Mesendoderm (in vitro differentiated cells): ENCODE measurements at regions not wholly inside any gene's neighbourhood (a gene's known extent, or its start where the extent isn't known, plus 50 kb on each side); places are given as distances from the start of the nearest gene placed in this dataset.
A peak's percentile ranks its signal among the peaks of the same experiment; 100 is the strongest.

Source experiments
- DNase-seq: peaks from one replicate; pipeline ENCODE4 v3.0.0; 2013
- H2AK5ac ChIP-seq: 2 replicates; pipeline ENCODE4 v1.6.1; 2013; ENCODE audit warnings: low read length, inconsistent platforms
- H2BK120ac ChIP-seq: 2 replicates; pipeline ENCODE4 v1.6.1; 2013; ENCODE audit warnings: low read depth, mild to moderate bottlenecking, low read length, moderate library complexity, mixed read lengths
- H2BK15ac ChIP-seq: replicated peaks from 2 replicates; pipeline ENCODE4 v1.6.1; 2013; ENCODE audit warnings: low read depth, mild to moderate bottlenecking, moderate library complexity
- H2BK5ac ChIP-seq: 2 replicates; pipeline ENCODE4 v1.6.1; 2013; ENCODE audit warnings: low read length, inconsistent platforms
- H3K18ac ChIP-seq: 2 replicates; pipeline ENCODE4 v1.6.1; 2013; ENCODE audit warnings: mild to moderate bottlenecking, low read length, mixed read lengths
- H3K23ac ChIP-seq: one replicate; pipeline ENCODE4 v1.6.1; 2013; ENCODE audit warnings: low read length
- H3K27ac ChIP-seq: 2 replicates; pipeline ENCODE4 v1.5.1; 2013; ENCODE audit warnings: low read depth, mild to moderate bottlenecking, inconsistent platforms, low read length, moderate library complexity
- H3K27me3 ChIP-seq: 2 replicates; pipeline ENCODE4 v1.6.1; 2013; ENCODE audit warnings: low read length, control low read depth, mild to moderate bottlenecking, inconsistent platforms; ENCODE audit not compliant: insufficient read depth, poor library complexity
- H3K36me3 ChIP-seq: 2 replicates; pipeline ENCODE4 v1.6.1; 2013; ENCODE audit warnings: low read length, inconsistent platforms; ENCODE audit not compliant: control insufficient read depth, insufficient read depth
- H3K4ac ChIP-seq: one replicate; pipeline ENCODE4 v1.6.1; 2013; ENCODE audit warnings: low read depth, mild to moderate bottlenecking, low read length, moderate library complexity
- H3K4me1 ChIP-seq: 2 replicates; pipeline ENCODE4 v1.6.1; 2013; ENCODE audit warnings: low read depth, low read length, inconsistent platforms; ENCODE audit not compliant: control insufficient read depth
- H3K4me2 ChIP-seq: 2 replicates; pipeline ENCODE4 v1.6.1; 2013; ENCODE audit warnings: low read length
- H3K4me3 ChIP-seq: 2 replicates; pipeline ENCODE4 v1.5.1; 2013; ENCODE audit warnings: mild to moderate bottlenecking, low read length
- H3K56ac ChIP-seq: one replicate; pipeline ENCODE4 v1.6.1; 2013; ENCODE audit warnings: low read length
- H3K79me1 ChIP-seq: 2 replicates; pipeline ENCODE4 v1.6.1; 2013; ENCODE audit warnings: low read length, inconsistent platforms
- H3K79me2 ChIP-seq: 2 replicates; pipeline ENCODE4 v1.6.1; 2013; ENCODE audit warnings: mild to moderate bottlenecking, low read length; ENCODE audit not compliant: control insufficient read depth, insufficient read depth
- H3K9ac ChIP-seq: 2 replicates; pipeline ENCODE4 v1.6.1; 2013; ENCODE audit warnings: low read length, inconsistent platforms
- H4K5ac ChIP-seq: one replicate; pipeline ENCODE4 v1.6.1; 2013; ENCODE audit warnings: low read length
- H4K8ac ChIP-seq: one replicate; pipeline ENCODE4 v1.6.1; 2013; ENCODE audit warnings: low read depth, mild to moderate bottlenecking, control low read depth, low read length, moderate library complexity
- WGBS: extraction: QIAGEN DNeasy Blood & Tissue Kit; methylation state at CpG from one replicate; pipeline ENCODE4 v1.1.7; 2013; ENCODE audit warnings: low lambda C conversion rate, missing lambda C conversion rate; ENCODE audit not compliant: insufficient coverage; ENCODE audit errors: extremely low coverage; 5-methylcytosine and 5-hydroxymethylcytosine counted together

DNA sequence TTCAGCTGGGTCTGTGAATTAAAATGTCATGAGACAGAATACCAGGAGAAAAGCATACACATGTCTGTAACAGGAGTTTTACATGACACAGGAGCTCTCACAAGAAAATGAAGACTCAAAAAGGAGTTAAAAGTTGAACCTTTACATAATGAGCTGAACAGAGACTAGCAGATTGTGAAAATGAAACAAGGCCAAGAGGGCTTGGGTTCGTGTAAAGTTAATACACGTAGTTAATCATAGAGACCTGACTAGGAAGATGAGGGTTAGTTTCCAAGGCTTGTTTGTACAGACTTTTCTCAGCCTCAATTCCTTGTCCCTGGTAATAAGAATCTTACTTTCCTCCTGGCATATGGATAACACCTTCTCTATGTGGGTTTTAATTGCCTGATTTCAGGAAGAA lies 1294.0 kb downstream of the MAT2B start:
- Histone ChIP-seq H3K79me2 (no peaks in the 10 kb centered on the region), H3K79me1 (no peaks in the 10 kb centered on the region), H3K56ac (no peak overlapping the region), H3K36me3 (no peaks in the 10 kb centered on the region), H2BK15ac (no peak overlapping the region), H3K27ac (no peak overlapping the region), H3K4ac (no peak overlapping the region), H3K23ac (no peak overlapping the region), H3K9ac (no peak overlapping the region), H3K27me3 (no peaks in the 10 kb centered on the region), H3K18ac (no peak overlapping the region), H3K4me3 (no peak overlapping the region), H2BK120ac (no peak overlapping the region), H2AK5ac (no peak overlapping the region), H3K4me2 (no peak overlapping the region), H4K5ac (no peak overlapping the region), H4K8ac (no peak overlapping the region), H3K4me1 (no peaks in the 10 kb centered on the region), H2BK5ac (no peak overlapping the region)
- no CpG with 5 or more reads among the region's 2 CpGs for WGBS
- DNase-seq = no peak

DNA sequence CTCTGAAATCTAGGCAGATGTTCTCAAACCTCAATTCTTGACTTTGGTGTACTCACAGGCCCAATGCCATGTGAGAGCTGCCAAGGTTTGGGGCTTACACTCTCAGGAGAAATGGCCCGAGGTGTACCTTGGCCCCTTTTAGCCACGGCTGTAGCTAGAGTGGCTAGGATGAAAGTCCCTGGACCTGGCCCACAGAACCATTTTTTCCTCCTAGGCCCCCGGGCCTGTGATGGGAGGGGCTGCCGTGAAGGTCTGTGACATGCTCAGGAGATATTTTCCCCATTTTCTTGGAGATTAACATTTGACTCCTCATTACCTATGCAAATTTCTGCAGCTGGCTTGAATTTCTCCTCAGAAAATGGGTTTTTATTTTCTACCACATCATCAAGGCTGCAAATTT lies 1296.5 kb downstream of the MAT2B start:
- Histone ChIP-seq H3K18ac (no peak overlapping the region), H3K36me3 (no peaks in the 10 kb centered on the region), H2BK5ac (no peak overlapping the region), H3K9ac (no peak overlapping the region), H4K5ac (no peak overlapping the region), H3K4ac (no peak overlapping the region), H3K27ac (no peak overlapping the region), H4K8ac (no peak overlapping the region), H3K56ac (no peak overlapping the region), H3K79me2 (no peaks in the 10 kb centered on the region), H3K4me2 (no peak overlapping the region), H2AK5ac (no peak overlapping the region), H3K23ac (no peak overlapping the region), H2BK15ac (no peak overlapping the region), H3K4me1 (no peaks in the 10 kb centered on the region), H3K27me3 (no peaks in the 10 kb centered on the region), H3K4me3 (no peak overlapping the region), H3K79me1 (no peaks in the 10 kb centered on the region), H2BK120ac (no peak overlapping the region)
- no CpG with 5 or more reads among the region's 4 CpGs for WGBS
- peak; percentile 23 for DNase-seq

DNA sequence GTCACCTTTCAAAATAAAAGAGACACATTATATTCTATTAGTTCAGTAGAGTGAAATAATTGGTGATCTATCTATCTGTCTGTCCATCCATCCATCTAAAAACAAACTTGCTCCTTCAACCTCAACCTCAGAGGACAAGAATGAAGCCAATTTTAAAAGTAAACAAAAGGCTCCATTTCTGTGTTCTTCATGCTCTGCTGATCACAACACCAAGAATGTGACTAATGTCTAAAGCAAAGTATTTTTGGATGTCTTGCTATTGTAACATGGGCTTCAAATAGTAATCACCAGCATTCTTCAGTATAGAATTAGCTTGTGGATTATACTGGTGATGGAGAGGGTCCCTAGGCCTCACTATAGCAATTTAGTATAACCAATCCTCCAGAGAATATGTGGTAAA lies 1304.4 kb downstream of the MAT2B start:
- Histone ChIP-seq H3K9ac (no peak overlapping the region), H3K18ac (no peak overlapping the region), H2AK5ac (no peak overlapping the region), H3K36me3 (no peaks in the 10 kb centered on the region), H3K4me1 (no peaks in the 10 kb centered on the region), H3K4me3 (no peak overlapping the region), H3K4ac (no peak overlapping the region), H3K56ac (no peak overlapping the region), H3K27ac (no peak overlapping the region), H4K5ac (no peak overlapping the region), H3K27me3 (no peaks in the 10 kb centered on the region), H3K79me1 (no peaks in the 10 kb centered on the region), H2BK15ac (no peak overlapping the region), H2BK5ac (no peak overlapping the region), H3K23ac (no peak overlapping the region), H2BK120ac (no peak overlapping the region), H3K4me2 (no peak overlapping the region), H3K79me2 (no peaks in the 10 kb centered on the region), H4K8ac (no peak overlapping the region)
- no peak for DNase-seq

DNA sequence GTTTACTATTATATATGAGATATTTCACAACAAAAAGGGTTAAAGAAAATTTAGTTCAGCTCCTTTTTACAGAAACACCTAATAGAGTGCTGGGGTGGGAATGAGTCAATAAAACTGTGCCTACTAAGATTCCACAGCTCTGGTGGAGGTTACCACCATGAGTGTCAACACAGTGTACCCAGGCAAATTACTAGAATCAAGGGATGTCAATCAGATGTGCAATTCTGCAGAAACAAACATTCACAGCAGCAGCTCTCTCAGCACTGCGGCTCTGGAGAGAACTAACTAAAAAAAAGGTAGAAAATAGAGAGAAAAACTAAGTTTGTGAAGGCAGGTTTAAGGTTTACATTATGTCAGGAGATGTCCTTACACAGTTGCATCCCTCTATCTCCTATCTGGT lies 1313.0 kb downstream of the MAT2B start:
- H3K79me1 ChIP-seq = no peaks in the 10 kb centered on the region
- H2BK5ac ChIP-seq = no peak overlapping the region
- no peak overlapping the region for H4K8ac ChIP-seq
- H3K27me3 ChIP-seq = no peaks in the 10 kb centered on the region
- H3K4me2 ChIP-seq = no peak overlapping the region
- no peak overlapping the region for H2BK15ac ChIP-seq
- no peak overlapping the region for H3K56ac ChIP-seq
- H2AK5ac ChIP-seq = no peak overlapping the region
- no peak overlapping the region for H3K4me3 ChIP-seq
- DNase-seq = no peak
- H3K27ac ChIP-seq = no peak overlapping the region
- no peak overlapping the region for H3K23ac ChIP-seq
- no peak overlapping the region for H3K9ac ChIP-seq
- peak overlapping the region; percentile 30 for H3K18ac ChIP-seq
- no CpG with 5 or more reads among the region's 1 CpG for WGBS
- H3K79me2 ChIP-seq = no peaks in the 10 kb centered on the region
- H3K4me1 ChIP-seq = no peaks in the 10 kb centered on the region
- no peak overlapping the region for H2BK120ac ChIP-seq
- H4K5ac ChIP-seq = no peak overlapping the region
- no peaks in the 10 kb centered on the region for H3K36me3 ChIP-seq
- no peak overlapping the region for H3K4ac ChIP-seq

DNA sequence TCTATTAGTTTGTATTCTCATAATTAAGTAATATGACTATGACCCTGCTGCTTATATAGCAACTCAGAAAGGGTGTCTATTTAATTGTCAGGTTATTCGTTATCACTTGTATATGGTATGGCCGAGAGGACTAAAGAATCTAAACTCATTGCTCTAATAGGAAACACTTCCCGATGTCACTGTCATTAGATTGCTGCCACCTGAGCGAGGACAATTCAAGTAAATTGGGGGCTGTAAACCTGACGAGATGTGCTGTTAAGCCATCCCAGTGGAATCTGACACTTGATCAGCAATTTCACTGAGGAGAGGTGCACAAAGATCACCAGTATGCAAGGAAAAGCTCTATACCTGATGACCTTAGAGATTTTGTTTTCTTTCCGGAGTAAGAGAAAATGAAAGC lies 1319.3 kb downstream of the MAT2B start:
- H2AK5ac ChIP-seq = no peak overlapping the region
- DNase-seq = peak; percentile 74
- H3K79me1 ChIP-seq = no peaks in the 10 kb centered on the region
- H3K18ac ChIP-seq = no peak overlapping the region
- no peak overlapping the region for H3K27ac ChIP-seq
- H3K4me1 ChIP-seq = no peaks in the 10 kb centered on the region
- H4K8ac ChIP-seq = no peak overlapping the region
- H3K56ac ChIP-seq = peak overlapping the region; percentile 46
- H3K9ac ChIP-seq = no peak overlapping the region
- H2BK5ac ChIP-seq = no peak overlapping the region
- H4K5ac ChIP-seq = no peak overlapping the region
- no peak overlapping the region for H3K4me3 ChIP-seq
- no peaks in the 10 kb centered on the region for H3K79me2 ChIP-seq
- H3K36me3 ChIP-seq = no peaks in the 10 kb centered on the region
- H3K4me2 ChIP-seq = no peak overlapping the region
- no peak overlapping the region for H2BK120ac ChIP-seq
- H3K4ac ChIP-seq = no peak overlapping the region
- no CpG with 5 or more reads among the region's 6 CpGs for WGBS
- no peak overlapping the region for H2BK15ac ChIP-seq
- no peaks in the 10 kb centered on the region for H3K27me3 ChIP-seq
- no peak overlapping the region for H3K23ac ChIP-seq

DNA sequence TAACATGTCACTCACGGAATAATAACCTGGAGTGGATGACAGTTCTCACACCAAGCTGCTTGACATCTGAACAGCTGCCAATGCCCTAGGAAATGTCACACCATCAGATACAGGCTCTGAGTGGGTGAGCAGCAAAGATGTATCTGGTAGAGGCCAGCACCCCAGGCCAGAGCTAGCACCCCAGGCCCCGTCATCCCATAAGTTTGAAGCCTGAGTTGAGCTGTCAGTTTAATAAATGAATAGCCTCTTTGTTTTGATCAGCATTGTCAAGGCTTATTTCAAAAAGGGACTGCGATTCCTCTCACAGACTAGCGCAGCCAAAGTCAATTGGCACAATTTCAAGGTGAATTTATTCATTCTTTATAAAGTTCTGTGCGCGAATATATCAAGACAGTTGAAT lies 1327.1 kb downstream of the MAT2B start:
- Histone ChIP-seq H3K27me3 (no peaks in the 10 kb centered on the region), H3K56ac (no peak overlapping the region), H4K5ac (no peak overlapping the region), H3K18ac (no peak overlapping the region), H4K8ac (no peak overlapping the region), H3K4me1 (no peaks in the 10 kb centered on the region), H3K9ac (no peak overlapping the region), H3K79me2 (no peaks in the 10 kb centered on the region), H2AK5ac (no peak overlapping the region), H3K4me2 (no peak overlapping the region), H3K79me1 (no peaks in the 10 kb centered on the region), H3K36me3 (no peaks in the 10 kb centered on the region), H2BK5ac (no peak overlapping the region), H2BK15ac (no peak overlapping the region), H3K23ac (no peak overlapping the region), H2BK120ac (no peak overlapping the region), H3K4me3 (no peak overlapping the region), H3K4ac (no peak overlapping the region), H3K27ac (no peak overlapping the region)
- DNase-seq = no peak
- no CpG with 5 or more reads among the region's 6 CpGs for WGBS
